ENCODE measurements at regions not wholly inside any gene's neighbourhood (a gene's known extent, or its start where the extent isn't known, plus 50 kb on each side); places are given as distances from the start of the nearest gene placed in this dataset.

GRCh38 chr5:8396246-8396645, 527.3 kb downstream of the MTRR start:
- no peaks in the 10 kb centered on the region for H3K27me3 ChIP-seq (ENCODE audit: control insufficient read depth, extremely low read depth, insufficient read depth, low read length)
- no peaks in the 10 kb centered on the region for H3K36me3 ChIP-seq (ENCODE audit: control insufficient read depth in 2 of 2, extremely low read depth in 1 of 2, insufficient read depth in 2 of 2, low read length in 2 of 2)
- H3K9me1 ChIP-seq (ENCODE audit: control insufficient read depth, extremely low read depth, insufficient read depth, low read length), result no peaks in the 10 kb centered on the region
- no peak for DNase-seq (ENCODE audit: low read depth, low spot score)
- no peak overlapping the region for H3K27ac ChIP-seq (ENCODE audit: control insufficient read depth, insufficient read depth, low read length)
- H3K79me2 ChIP-seq (ENCODE audit: control insufficient read depth, insufficient read depth, low read length), result no peaks in the 10 kb centered on the region
- no peak overlapping the region for H3K4me3 ChIP-seq (ENCODE audit: control insufficient read depth in 2 of 3, extremely low read depth in 1 of 3, insufficient read depth in 2 of 3, low read depth in 1 of 3, low read length in 3 of 3)
- dilution Hi-C loops (cut with MboI; ENCODE audit: extremely low pct_ligation_motif_present, low sequenced_read_pairs), result no loop called here
- no peak overlapping the region for H3K4me2 ChIP-seq (ENCODE audit: control insufficient read depth, extremely low read depth, insufficient read depth, low read depth, low read length)
- H2AFZ ChIP-seq (ENCODE audit: control insufficient read depth, low read length), result no peak overlapping the region
- no peak overlapping the region for H3K9ac ChIP-seq (ENCODE audit: control insufficient read depth, extremely low read depth, insufficient read depth, low read length)
- no peaks in the 10 kb centered on the region for H4K20me1 ChIP-seq (ENCODE audit: control insufficient read depth, extremely low read depth, insufficient read depth, low read length)
- H3K4me1 ChIP-seq (ENCODE audit: control insufficient read depth, extremely low read depth, insufficient read depth, low read length), result no peaks in the 10 kb centered on the region
- no peaks in the 10 kb centered on the region for H3K9me3 ChIP-seq (ENCODE audit: control insufficient read depth, low read depth, low read length)
- FAIRE-seq, result no peak
- TF ChIP-seq EZH2 (IDR thresholded peaks at IDR 0.05; ENCODE audit: low read length) (no peak), CTCF (optimal IDR thresholded peaks at IDR 0.05 in 1 of 3, IDR thresholded peaks at IDR 0.05 in 1 of 3, conservative IDR thresholded peaks at IDR 0.05 in 1 of 3; ENCODE audit: extremely low read depth in 1 of 3, insufficient read depth in 2 of 3, low read length in 3 of 3) (no peak)

- dilution Hi-C loops (cut with MboI; ENCODE audit: extremely low pct_ligation_motif_present, low sequenced_read_pairs), result no loop called here
- H3K9ac ChIP-seq (ENCODE audit: control insufficient read depth, extremely low read depth, insufficient read depth, low read length), result no peak overlapping the region
- no peaks in the 10 kb centered on the region for H3K36me3 ChIP-seq (ENCODE audit: control insufficient read depth in 2 of 2, extremely low read depth in 1 of 2, insufficient read depth in 2 of 2, low read length in 2 of 2)
- DNase-seq (ENCODE audit: low read depth, low spot score) (no peak), FAIRE-seq (no peak)
- H3K4me3 ChIP-seq (ENCODE audit: control insufficient read depth in 2 of 3, extremely low read depth in 1 of 3, insufficient read depth in 2 of 3, low read depth in 1 of 3, low read length in 3 of 3), result no peak overlapping the region
- H2AFZ ChIP-seq (ENCODE audit: control insufficient read depth, low read length), result no peak overlapping the region
- TF ChIP-seq CTCF (optimal IDR thresholded peaks at IDR 0.05 in 1 of 3, IDR thresholded peaks at IDR 0.05 in 1 of 3, conservative IDR thresholded peaks at IDR 0.05 in 1 of 3; ENCODE audit: extremely low read depth in 1 of 3, insufficient read depth in 2 of 3, low read length in 3 of 3), result no peak
- no peak for TF ChIP-seq EZH2 (IDR thresholded peaks at IDR 0.05; ENCODE audit: low read length)
- no peaks in the 10 kb centered on the region for H3K9me1 ChIP-seq (ENCODE audit: control insufficient read depth, extremely low read depth, insufficient read depth, low read length)
- H4K20me1 ChIP-seq (ENCODE audit: control insufficient read depth, extremely low read depth, insufficient read depth, low read length), result no peaks in the 10 kb centered on the region
- H3K27ac ChIP-seq (ENCODE audit: control insufficient read depth, insufficient read depth, low read length), result no peak overlapping the region
- no peaks in the 10 kb centered on the region for H3K27me3 ChIP-seq (ENCODE audit: control insufficient read depth, extremely low read depth, insufficient read depth, low read length)
- no peaks in the 10 kb centered on the region for H3K79me2 ChIP-seq (ENCODE audit: control insufficient read depth, insufficient read depth, low read length)
- no peak overlapping the region for H3K4me2 ChIP-seq (ENCODE audit: control insufficient read depth, extremely low read depth, insufficient read depth, low read depth, low read length)
- H3K4me1 ChIP-seq (ENCODE audit: control insufficient read depth, extremely low read depth, insufficient read depth, low read length), result no peaks in the 10 kb centered on the region
- no peaks in the 10 kb centered on the region for H3K9me3 ChIP-seq (ENCODE audit: control insufficient read depth, low read depth, low read length)
Observed at GRCh38 chr5:8396756-8397155, 527.8 kb downstream of the MTRR start.

All from keratinocyte (primary cell).